HG03039 (cell line): ENCODE measurements at regions not wholly inside any gene's neighbourhood (a gene's known extent, or its start where the extent isn't known, plus 50 kb on each side); places are given as distances from the start of the nearest gene placed in this dataset.

ENCODE experiments used
- ATAC-seq: cut with Tn5 transposase; IDR thresholded peaks from one replicate; pipeline ENCODE4 v1.9.1; 2021; ENCODE audit warnings: mild to moderate bottlenecking, moderate library complexity; ENCODE audit not compliant: unreplicated experiment

GRCh38 chr7:106486331-106486730, 174.6 kb downstream of the CCDC71L start:
- ATAC-seq = no peak

DNA sequence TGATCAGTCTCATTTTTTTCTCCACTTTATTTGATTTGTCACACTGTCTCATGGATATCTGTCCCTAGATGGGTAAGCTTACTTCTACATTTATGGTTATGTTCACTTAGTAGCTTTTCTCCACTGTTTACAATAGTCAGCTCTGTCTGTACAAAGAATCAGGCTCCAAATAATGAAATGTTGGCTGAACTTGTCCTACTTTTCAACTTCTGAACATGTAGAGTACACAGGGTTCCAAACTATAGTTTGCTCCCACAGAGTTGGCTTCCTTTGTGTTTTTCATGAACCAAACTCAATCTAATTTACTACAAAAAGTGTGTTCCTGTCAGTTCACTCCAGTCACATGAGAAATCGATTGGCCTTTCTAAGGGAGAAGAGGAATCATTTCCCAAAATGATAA, 175.0 kb downstream of the CCDC71L start:
- no peak for ATAC-seq

DNA sequence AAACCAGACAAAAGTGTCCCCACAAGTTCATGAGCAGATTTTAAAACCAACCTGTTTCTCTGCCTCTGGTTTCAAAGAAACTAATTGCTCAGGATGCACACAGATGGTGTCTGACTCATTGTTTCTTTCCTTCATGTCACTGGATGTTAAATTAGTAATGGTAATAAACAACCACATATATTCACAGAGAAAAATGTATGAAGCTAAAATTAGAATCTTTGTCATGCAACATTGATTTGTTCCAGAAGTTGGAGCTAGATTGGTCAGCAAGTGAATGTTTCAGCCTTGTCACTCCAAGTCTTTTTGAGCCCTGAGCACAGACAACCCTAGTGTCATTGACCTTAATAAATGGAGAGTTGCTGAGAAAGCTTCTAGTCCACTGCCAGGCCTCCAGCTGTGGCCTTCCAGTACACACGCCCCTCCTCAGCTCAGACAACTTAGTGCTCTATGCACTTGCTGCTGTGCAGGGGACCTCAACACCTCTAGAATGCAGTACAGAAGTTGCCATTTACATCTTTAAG, 175.9 kb downstream of the CCDC71L start:
- no peak for ATAC-seq

DNA sequence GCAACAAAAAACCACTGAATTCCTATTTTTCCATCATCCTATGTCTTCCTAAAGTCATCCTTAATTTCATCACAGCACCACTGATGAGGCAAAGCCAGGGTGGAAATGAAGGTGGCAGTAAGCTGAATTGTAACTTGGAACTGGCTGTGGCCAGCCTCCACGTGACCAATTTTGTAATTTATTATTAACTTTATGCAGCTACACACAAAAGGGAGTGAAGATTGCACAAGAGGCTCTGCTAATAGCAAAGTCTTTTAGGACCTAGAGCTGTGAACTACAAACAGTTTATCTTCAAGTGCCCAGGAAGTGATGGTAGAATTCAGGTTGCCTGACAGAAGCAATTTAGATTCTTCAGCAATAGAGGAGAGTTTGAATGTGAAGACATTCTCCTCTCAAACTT, 176.4 kb downstream of the CCDC71L start:
- ATAC-seq = no peak

DNA sequence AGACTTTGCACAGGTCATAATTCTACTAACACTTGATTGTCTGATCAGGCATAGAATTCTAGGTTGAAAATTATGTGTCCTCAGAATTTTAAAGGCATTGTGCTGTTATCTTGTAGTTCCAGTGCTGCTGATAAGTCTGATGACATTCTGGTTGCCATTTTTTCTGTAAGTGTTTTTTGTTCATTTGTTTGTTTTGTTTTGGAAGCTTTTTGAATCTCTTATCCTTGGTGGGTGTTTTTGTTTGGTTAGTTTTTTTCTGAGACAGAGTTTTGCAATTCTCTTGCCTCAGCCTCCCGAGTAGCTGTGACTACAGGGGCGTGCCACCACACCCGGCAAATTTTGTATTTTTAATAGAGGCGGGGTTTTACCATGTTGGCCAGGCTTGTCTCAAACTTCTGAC, 178.9 kb downstream of the CCDC71L start:
- no peak for ATAC-seq

DNA sequence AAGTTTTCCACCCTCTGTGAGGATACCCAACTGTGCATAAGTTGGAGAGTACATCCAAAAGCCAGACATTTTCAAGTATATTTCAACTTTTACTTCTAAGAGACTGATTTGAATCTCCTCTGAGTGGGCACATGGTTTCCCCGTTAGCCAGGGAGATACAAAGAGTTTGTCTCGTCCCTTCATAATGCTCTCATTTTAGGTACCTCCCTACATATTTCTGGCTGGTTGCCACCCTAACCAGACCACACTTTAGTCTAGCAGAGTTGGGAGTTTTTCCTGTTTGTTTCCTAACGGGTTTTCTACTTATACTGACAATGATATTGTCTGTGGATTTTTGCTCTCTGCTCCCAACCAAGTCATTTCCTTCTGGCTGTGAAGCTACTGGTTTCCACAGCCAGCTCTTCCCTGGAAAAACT, 180.3 kb downstream of the CCDC71L start:
- no peak for ATAC-seq

- peak; percentile 75 for ATAC-seq
Observed at GRCh38 chr7:106480161-106480579, 180.8 kb downstream of the CCDC71L start.

DNA sequence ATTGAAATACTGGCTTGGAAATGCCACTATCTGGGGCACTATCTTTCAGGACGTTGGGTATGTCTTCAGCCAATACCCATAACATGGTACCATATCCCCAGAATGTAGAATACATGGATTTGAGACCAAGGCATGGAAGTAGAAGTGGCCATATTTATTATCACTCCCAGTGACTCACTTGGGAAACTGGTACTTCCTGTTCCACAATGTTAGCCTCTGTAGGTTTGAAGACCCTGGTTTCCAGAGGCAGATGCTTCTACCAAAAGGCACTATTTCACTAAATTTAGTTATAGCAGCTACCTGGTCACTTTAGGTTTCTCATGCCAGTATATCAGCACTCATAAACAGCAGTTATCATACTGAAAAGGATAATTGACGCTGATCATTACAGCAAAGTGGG, 184.2 kb downstream of the CCDC71L start:
- no peak for ATAC-seq

GRCh38 chr7:106472741-106473140, 188.0 kb upstream of the NAMPT start:
- no peak for ATAC-seq

DNA sequence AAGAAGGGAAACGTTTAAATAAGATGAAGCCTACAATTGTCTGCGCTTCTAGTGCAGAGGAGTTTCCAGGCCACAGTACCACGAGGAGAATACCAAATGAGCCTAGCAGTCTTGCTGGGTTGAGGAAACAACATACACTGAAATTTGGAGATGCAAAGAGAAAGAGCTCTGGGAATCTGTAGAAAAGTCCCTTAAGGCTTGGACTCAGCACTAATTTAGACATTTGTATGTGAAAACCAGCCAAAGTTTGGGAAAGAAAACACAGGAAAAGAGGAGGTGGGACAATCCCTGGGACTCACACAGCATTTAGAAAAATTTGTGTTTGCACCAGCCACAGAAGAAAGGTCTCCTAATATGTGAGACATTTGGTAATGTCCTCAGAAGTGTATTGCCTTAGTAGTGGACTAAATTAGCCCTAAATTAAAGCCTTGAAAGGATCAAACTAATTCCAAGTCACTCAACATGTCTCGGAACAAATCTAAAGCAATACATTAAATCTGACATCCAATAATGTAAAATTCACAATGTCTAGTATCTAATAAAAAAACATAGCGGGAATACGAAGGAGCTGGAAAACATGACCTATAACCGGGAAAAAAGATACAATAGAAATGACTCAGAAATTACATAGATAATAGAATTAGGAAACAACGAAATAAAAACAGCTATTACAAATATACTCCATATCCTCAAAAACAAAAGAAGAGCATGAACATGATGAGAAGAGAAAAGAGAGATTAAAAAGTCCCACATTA, 187.1 kb upstream of the NAMPT start:
- ATAC-seq = no peak

DNA sequence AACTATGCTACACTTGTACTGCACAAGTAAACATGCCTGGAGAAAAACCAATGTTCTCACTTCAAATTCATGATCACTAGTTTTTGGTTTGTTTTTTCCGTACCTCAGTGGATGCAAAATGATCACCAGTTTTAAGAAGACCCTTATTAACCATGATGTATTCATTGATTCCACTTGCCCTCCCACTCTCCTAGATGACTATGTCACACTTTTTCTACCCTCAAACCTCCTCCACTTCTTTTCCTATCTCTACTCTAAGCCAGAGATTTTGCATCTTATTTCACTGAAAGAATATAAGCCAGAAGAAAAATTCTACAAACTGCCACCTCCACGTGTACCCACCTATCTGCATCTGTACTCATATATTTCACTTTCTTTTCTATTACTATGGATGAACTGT, 186.2 kb upstream of the NAMPT start:
- no peak for ATAC-seq

GRCh38 chr7:106466867-106467266, 182.1 kb upstream of the NAMPT start:
- no peak for ATAC-seq

DNA sequence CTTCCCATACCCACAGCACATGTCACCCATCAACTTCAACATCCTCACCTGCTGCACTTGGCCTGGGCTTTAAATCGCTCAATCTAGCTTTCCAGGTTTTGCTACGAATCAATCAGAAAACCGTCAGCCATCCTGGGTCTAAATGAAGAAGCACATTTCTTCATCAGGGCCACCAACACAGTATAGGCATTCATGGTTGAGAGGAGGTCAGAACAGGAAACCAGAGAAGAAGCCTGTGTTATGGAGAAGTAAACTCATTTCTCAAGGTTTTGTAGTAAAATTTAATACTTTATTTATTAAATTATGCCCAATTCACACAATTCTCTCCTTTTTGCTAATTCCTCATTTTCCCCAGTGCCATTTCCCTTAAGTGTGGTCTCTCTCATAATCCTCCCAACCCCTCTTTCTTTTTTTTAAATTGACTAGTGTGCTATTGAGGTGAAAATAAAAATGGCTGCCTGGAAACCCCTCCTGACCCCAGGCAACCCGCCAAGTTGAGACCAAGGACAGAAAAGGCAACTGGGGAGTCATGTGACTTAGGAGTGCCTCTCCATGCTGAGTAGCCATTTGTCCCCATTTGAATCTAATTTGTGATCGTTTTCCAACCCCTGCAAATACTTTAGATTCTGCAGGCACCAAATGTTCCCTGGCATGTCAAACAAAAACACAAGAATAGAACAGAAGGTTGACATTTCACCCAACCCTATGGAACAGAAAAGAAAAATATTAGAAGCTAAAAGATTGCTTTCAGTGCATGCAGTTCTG, 181.1 kb upstream of the NAMPT start:
- ATAC-seq = no peak

GRCh38 chr7:106464651-106465050, 179.9 kb upstream of the NAMPT start:
- ATAC-seq = no peak

DNA sequence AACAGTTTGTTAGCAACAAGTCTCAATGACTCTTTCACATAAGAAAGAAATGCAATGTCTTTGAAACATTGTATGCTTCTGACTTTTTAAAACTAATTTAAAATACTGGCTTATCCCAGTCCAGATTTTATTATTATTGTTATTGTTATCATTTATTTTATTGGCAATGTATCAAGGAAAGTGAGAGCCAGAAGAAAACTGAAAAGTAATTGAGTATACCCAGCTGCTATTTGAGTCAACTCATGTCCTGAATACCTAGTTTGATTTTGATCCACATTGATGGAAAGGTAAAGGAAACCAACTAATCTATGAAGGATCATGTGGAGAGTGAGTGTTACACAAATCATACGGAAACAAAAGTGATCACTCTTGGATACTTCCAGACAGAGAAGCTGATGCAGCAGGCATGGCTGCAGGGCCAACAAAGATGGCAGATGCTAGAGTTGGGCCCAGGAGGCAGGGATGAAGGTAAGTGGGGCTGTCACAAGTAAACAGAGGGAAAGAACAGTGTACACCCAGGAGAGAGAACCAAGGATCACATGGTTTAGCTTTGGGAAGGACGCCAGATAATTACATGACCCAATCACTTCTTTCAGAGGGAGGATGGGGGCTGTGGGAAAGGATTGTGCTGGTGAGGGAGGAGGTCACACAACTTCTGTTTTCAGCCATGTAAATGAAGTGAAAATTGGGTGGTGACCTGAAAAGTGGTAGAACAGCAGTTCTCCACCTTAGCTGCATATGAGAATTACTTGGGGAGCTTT, 179.2 kb upstream of the NAMPT start:
- ATAC-seq = no peak

DNA sequence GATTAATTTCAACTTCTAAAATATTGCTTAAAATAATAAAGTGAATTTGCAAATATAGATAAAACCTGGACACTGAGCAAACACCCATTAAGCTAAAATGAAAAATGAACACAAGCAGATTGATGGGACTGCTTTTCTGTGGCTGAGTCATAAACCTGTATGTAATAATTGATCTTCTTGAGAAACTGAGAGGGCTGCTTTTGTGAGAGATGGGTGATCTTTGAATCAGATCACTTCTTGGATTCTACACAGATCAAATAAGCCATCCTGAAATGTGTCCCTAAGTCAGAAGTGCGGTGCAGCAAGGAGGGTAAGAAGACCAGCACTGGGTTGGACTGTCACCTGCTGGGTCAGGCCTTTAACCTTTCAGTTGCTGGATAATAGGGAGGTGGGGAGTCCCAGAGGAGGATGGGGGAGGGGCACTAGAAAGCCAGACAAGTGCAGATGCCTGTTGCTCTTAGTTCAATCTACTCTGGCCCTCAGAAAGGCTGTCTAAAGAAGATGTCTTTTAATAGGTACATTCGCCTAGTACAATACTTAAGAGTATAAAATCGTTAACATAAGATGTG, 178.2 kb upstream of the NAMPT start:
- ATAC-seq = no peak

DNA sequence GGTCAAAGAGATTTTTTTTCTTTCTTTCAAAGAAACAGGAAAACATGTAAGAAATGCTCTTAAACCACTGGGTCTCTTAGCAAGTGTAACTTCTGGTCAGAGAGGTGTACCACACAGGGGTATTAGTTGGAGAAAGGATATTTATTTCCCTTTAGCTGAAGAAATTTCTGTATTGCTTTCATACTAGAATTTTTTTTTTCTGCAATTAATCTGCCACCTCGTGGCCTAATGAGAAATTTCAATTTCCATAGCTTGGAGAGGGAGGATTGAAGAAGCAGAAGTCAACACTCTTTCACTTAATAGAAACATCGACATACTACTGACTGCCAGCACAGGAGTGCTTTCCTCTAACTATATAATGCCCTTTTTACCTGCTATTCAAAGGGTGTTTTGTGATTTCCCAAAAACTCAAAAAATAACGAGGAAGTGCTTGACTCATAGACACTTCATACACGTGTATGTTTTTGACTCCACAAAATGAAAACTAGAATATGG, 177.6 kb upstream of the NAMPT start:
- no peak for ATAC-seq

DNA sequence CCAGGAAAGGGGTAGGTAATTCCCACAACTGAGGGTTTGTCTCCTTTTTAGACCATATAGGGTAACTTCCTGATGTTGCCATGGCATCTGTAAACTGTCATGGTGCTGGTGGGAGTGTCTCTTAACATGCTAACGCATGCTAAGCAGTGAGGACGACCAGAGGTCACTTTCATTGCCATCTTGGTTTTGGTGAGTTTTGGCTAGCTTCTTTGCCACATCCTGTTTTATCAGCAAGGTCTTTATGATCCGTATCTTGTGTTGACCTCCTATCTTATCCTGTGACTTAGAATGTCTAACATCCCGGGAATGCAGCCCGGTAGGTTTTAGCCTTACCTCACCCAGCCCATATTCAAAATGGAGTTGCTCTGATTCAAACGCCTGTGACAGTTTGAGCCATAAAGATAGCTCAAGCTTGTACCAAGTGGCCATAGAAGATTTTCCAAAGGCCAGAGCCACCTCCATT, 176.0 kb upstream of the NAMPT start:
- no peak for ATAC-seq

GRCh38 chr7:106459397-106460072, 174.8 kb upstream of the NAMPT start:
- ATAC-seq = no peak

DNA sequence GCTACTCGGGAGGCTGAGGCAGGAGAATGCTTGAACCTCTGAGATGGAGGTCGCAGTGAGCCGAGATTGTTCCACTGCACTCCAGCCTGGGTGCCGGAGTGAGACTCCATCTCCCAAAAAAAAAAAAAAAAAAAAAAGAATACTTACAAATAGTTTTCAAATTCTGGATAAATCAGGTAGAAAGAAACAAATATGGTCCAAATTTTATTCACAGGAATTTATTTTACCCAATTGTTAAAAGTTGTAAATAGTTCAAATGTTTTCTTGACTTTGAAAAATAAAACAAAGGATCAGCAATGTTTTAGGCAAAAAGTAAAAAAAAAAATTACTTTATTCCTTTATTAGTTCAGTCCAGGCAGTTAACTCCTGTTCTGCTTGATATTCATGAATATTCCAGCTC, 172.9 kb upstream of the NAMPT start:
- no peak for ATAC-seq
